Muscle layer of colon (tissue), 2 donors: ENCODE measurements at regions not wholly inside any gene's neighbourhood (a gene's known extent, or its start where the extent isn't known, plus 50 kb on each side); places are given as distances from the start of the nearest gene placed in this dataset.
"Not testable (repeated sequence)": the region's sequence is repeated elsewhere in the genome, so short reads cannot be mapped to it uniquely, and the experiment has no call there.

Source experiments
- H3K27ac ChIP-seq: one replicate; pipeline ENCODE4 v1.7.0; 2013; ENCODE audit warnings: low read depth, mild to moderate bottlenecking, low read length, moderate library complexity
- H3K27me3 ChIP-seq, 2 donors: one replicate each; pipeline ENCODE4 v1.7.0; 2013; ENCODE audit warnings: low read length in 2 of 2, mild to moderate bottlenecking in 2 of 2; ENCODE audit not compliant: insufficient read depth in 2 of 2, control insufficient read depth in 1 of 2
- H3K36me3 ChIP-seq: one replicate; pipeline ENCODE4 v1.7.0; 2013; ENCODE audit warnings: mild to moderate bottlenecking, low read length; ENCODE audit not compliant: insufficient read depth
- H3K4me1 ChIP-seq: one replicate; pipeline ENCODE4 v1.7.0; 2013; ENCODE audit warnings: mild to moderate bottlenecking, low read length; ENCODE audit not compliant: insufficient read depth
- H3K4me3 ChIP-seq, 2 donors: one replicate each; pipeline ENCODE4 v1.7.0; 2013; ENCODE audit warnings: low read length in 2 of 2, low read depth in 1 of 2, mild to moderate bottlenecking in 1 of 2, moderate library complexity in 1 of 2
- H3K9ac ChIP-seq: one replicate; pipeline ENCODE4 v1.7.0; 2013; ENCODE audit warnings: low read length
- H3K9me3 ChIP-seq: one replicate; pipeline ENCODE4 v1.7.0; 2013; ENCODE audit warnings: mild to moderate bottlenecking, low read length
- donor health status: abdominal sarcoma.
- donor health status: Adenocarcinoma of cecum.

GRCh38 chr20:53655625-53656292, 62.1 kb upstream of the ZNF217 start:
- Histone ChIP-seq H3K9ac (no peak overlapping the region), H3K4me1 (peaks cover 21% of the 10 kb centered on the region), H3K36me3 (no peaks in the 10 kb centered on the region), H3K9me3 (no peaks in the 10 kb centered on the region), H3K4me3 (no peak overlapping the region), H3K27me3 (no peaks in the 10 kb centered on the region), H3K27ac (no peak overlapping the region)

GRCh38 chr20:53654932-53655624, 61.4 kb upstream of the ZNF217 start:
- H3K27me3 ChIP-seq: no peaks in the 10 kb centered on the region
- no peak overlapping the region for H3K9ac ChIP-seq
- no peak overlapping the region for H3K4me3 ChIP-seq
- no peak overlapping the region for H3K27ac ChIP-seq
- no peaks in the 10 kb centered on the region for H3K36me3 ChIP-seq
- H3K4me1 ChIP-seq: peaks cover 15% of the 10 kb centered on the region
- no peaks in the 10 kb centered on the region for H3K9me3 ChIP-seq

GRCh38 chr20:53654521-53654920, 60.9 kb upstream of the ZNF217 start:
- H3K4me1 ChIP-seq: peaks cover 15% of the 10 kb centered on the region
- not testable (repeated sequence) for H3K27ac ChIP-seq, H3K9ac ChIP-seq, H3K27me3 ChIP-seq, H3K36me3 ChIP-seq, H3K9me3 ChIP-seq, H3K4me3 ChIP-seq

GRCh38 chr20:53652859-53653517, 59.3 kb upstream of the ZNF217 start:
- Histone ChIP-seq H3K36me3 (no peaks in the 10 kb centered on the region), H3K27ac (no peak overlapping the region), H3K27me3 (no peaks in the 10 kb centered on the region), H3K9ac (no peak overlapping the region), H3K9me3 (no peaks in the 10 kb centered on the region), H3K4me1 (peaks cover 15% of the 10 kb centered on the region), H3K4me3 (no peak overlapping the region)

- Histone ChIP-seq H3K9ac (no peak overlapping the region), H3K36me3 (no peaks in the 10 kb centered on the region), H3K9me3 (no peaks in the 10 kb centered on the region), H3K4me1 (peaks cover 15% of the 10 kb centered on the region), H3K4me3 (peak overlapping the region in 1 of 2 donors; percentile 8), H3K27me3 (no peaks in the 10 kb centered on the region), H3K27ac (no peak overlapping the region)
These were observed 58.6 kb upstream of the ZNF217 start for GRCh38 chr20:53652090-53652858.

- not testable (repeated sequence) for H3K27ac ChIP-seq, H3K9me3 ChIP-seq, H3K27me3 ChIP-seq, H3K36me3 ChIP-seq, H3K9ac ChIP-seq, H3K4me3 ChIP-seq
- peaks cover 10% of the 10 kb centered on the region for H3K4me1 ChIP-seq
These were observed 55.9 kb upstream of the ZNF217 start for GRCh38 chr20:53649493-53649892.

GRCh38 chr20:53647286-53647821, 53.7 kb upstream of the ZNF217 start:
- no peak overlapping the region for H3K9ac ChIP-seq
- no peaks in the 10 kb centered on the region for H3K36me3 ChIP-seq

GRCh38 chr20:53646550-53646949, 52.9 kb upstream of the ZNF217 start:
- Histone ChIP-seq H3K36me3 (no peaks in the 10 kb centered on the region), H3K9ac (no peak overlapping the region), H3K4me1 (no peaks in the 10 kb centered on the region), H3K4me3 (no peak overlapping the region), H3K9me3 (no peaks in the 10 kb centered on the region), H3K27ac (no peak overlapping the region), H3K27me3 (no peaks in the 10 kb centered on the region)

More at GRCh38 chr20:53647286-53647821, 53.7 kb upstream of the ZNF217 start:
- Histone ChIP-seq H3K27ac (no peak overlapping the region), H3K9me3 (no peaks in the 10 kb centered on the region), H3K27me3 (no peaks in the 10 kb centered on the region), H3K4me3 (no peak overlapping the region), H3K4me1 (peaks cover 6% of the 10 kb centered on the region)

GRCh38 chr20:53645582-53645897, 51.9 kb upstream of the ZNF217 start:
- Histone ChIP-seq H3K9ac (no peak overlapping the region), H3K27ac (no peak overlapping the region), H3K27me3 (no peaks in the 10 kb centered on the region), H3K36me3 (no peaks in the 10 kb centered on the region), H3K4me1 (no peaks in the 10 kb centered on the region), H3K4me3 (no peak overlapping the region), H3K9me3 (no peaks in the 10 kb centered on the region)

GRCh38 chr20:53644108-53644507, 50.5 kb upstream of the ZNF217 start:
- H3K36me3 ChIP-seq, H3K4me1 ChIP-seq, H3K4me3 ChIP-seq, H3K9me3 ChIP-seq, H3K27me3 ChIP-seq, H3K9ac ChIP-seq, H3K27ac ChIP-seq: not testable (repeated sequence)
